SK-MEL-5 (cell line): ENCODE measurements at regions not wholly inside any gene's neighbourhood (a gene's known extent, or its start where the extent isn't known, plus 50 kb on each side); places are given as distances from the start of the nearest gene placed in this dataset.
"Not testable (repeated sequence)": the region's sequence is repeated elsewhere in the genome, so short reads cannot be mapped to it uniquely, and the experiment has no call there.

Source experiments
- DNase-seq: peaks from one replicate; pipeline ENCODE4 v3.0.0-alpha.2; 2016; ENCODE audit warnings: low read depth, low spot score
- in situ Hi-C: cut with HindIII; loops from 2 replicates; pipeline ENCODE4 v1.10.0; 2016; ENCODE audit warnings: low sequenced_read_pairs, high pct_unique_total_duplicates, low pct_unique_long_range_greater_than_20kb

GRCh38 chrX:140214518-140214917 is 249.2 kb upstream of the CXorf66 start:
- not testable (repeated sequence) for DNase-seq

GRCh38 chrX:140206657-140207056 is 241.3 kb upstream of the CXorf66 start:
- no peak for DNase-seq
- in situ Hi-C loops = no loop called here

More at GRCh38 chrX:140214518-140214917, 249.2 kb upstream of the CXorf66 start:
- in situ Hi-C loops = not testable (repeated sequence)

- DNase-seq = no peak
- in situ Hi-C loops = no loop called here
Observed at GRCh38 chrX:140190441-140191108, 225.3 kb upstream of the CXorf66 start.

GRCh38 chrX:140180585-140180984 is 215.3 kb upstream of the CXorf66 start:
- in situ Hi-C loops = no loop called here
- no peak for DNase-seq

GRCh38 chrX:140177821-140178220 is 212.5 kb upstream of the CXorf66 start:
- DNase-seq = no peak
- in situ Hi-C loops = no loop called here

- no peak for DNase-seq
- in situ Hi-C loops = no loop called here
Observed at GRCh38 chrX:140172401-140172800, 207.1 kb upstream of the CXorf66 start.

DNA sequence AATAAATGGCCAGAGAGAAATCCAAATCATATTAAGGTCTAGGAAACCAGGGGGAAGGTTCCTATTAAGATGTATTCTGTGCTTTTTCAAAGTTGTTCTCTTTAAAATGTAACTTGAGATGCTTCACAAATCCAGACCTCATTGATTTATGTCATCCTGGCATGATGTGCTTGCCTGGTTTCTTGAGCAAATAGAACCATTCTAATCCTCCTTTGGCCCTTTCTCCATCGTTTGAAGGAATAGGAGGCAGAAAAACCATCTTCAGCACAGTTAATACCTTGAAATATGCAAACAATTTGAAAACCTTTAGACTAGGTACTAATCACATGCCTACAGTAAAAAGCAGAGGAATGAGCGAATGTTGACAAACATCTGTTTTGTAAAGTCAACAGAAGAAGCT is 202.2 kb upstream of the CXorf66 start:
- DNase-seq = no peak
- in situ Hi-C loops = no loop called here

- DNase-seq = no peak
- in situ Hi-C loops = no loop called here
Observed at GRCh38 chrX:140165849-140166248, 200.5 kb upstream of the CXorf66 start.

DNA sequence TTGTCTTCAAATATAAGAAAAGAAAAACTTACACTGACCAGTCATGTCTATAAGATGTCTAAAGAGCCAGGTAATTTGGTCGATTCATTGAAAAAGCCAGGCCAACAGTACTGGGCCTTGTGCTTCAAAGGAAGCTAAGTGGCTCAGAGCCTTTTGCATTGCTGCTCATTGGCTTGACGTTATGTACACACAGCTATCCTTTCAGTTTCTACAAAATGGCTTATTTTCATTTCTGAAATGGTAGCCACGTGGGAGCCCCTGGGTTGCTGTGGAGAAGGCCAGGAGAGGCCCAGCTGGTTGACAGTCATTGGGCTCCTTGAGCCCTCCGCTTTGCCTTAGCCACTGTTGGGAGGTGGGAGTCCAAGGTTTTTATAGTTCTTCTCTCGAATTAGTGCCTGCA is 199.1 kb upstream of the CXorf66 start:
- in situ Hi-C loops = no loop called here
- DNase-seq = no peak

DNA sequence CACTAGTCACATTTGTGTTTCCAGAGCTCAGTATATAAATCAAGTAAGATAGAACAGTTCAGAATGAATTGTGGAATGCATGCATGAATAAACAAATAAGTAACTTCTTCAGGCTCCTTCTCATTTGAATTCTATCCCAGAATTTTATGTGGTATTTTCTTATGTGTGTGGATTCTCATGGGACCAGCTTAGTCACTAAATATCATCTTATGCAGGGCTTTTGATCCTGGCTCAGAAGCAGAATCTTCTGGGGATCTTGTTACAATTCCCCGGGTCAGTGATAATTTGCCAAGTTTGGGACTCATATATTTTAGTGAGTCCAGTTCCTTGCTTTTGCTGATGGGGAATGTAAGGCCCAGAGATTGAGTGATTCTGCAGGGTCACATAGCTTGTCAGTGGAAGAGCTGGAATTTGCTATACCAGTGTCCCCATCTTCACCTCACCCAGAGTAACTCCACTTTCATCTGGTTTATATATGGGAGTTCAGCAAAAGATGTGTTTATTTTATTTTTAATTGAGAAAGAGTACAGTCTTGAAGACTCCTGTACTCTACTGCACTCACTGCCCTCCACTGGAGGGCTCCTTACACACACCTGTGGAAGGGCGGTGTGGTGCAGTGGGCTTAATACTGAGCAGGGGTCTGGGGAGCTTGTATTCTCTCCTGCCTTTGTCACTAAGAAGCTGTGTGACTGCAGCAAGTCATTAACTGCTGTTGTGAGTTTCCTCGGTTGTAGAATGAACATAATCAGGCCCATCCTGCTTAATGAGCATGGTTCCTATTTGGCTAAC is 198.2 kb upstream of the CXorf66 start:
- no peak for DNase-seq
- in situ Hi-C loops = no loop called here

- in situ Hi-C loops = no loop called here
- peak; percentile 60 for DNase-seq
Observed at GRCh38 chrX:140157611-140158010, 192.3 kb upstream of the CXorf66 start.

DNA sequence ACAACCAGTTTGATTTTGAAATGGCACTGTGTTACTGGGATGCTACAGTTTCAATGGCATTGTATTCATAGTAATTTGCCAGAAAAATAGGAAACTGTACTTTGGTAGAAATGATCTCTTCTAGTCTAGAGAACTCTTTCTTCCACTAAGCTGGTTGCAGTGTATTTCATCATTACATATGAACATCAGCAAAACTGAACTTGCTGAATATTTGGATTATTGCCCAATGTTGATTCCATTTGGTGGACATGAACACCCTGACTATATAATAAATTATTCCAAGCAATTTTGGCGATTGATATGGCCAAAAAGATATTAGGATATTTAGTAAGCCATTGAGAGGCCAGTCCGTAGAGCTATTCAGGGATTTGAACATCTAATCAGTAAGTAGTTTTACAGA is 191.8 kb upstream of the CXorf66 start:
- in situ Hi-C loops = no loop called here

DNA sequence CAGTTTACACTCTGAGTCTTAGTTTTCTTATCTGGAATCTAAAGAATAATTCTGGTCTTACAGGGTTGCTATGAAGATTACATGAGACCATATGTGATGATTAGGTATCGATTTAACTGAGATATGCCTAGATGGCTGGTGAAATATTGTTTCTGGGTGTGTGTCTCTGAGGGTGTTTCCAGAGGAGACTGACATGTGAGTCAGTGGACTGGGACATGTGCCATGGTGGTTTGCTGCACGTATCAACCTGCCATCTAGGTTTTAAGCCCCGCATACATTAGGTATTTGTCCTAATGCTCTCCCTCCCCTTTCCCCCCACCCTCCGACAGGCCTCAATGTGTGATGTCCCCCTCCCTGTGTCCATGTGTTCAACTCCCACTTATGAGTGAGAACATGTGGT is 186.0 kb upstream of the CXorf66 start:
- in situ Hi-C loops = no loop called here
- DNase-seq = no peak

More for the DNA sequence above, 191.8 kb upstream of the CXorf66 start:
- no peak for DNase-seq

DNA sequence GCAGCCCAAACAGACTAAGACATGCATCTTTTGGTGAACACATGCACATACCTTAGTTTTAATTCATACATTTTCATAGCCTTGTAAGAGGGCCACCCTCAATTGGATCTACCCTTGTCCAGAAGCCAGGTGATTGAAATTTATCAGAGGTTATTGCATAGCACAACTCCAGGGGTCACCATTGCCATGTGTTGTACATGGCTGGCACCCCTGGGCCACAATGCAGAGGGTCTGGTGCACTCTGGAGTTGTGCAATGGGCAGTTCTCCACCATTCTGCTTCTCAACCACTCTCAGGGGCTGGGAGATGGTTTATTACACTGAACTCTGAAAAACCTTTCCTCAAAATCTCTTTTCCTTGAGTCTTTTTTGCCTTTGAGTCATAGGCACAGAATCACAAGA is 184.4 kb upstream of the CXorf66 start:
- DNase-seq = no peak
- in situ Hi-C loops = no loop called here

DNA sequence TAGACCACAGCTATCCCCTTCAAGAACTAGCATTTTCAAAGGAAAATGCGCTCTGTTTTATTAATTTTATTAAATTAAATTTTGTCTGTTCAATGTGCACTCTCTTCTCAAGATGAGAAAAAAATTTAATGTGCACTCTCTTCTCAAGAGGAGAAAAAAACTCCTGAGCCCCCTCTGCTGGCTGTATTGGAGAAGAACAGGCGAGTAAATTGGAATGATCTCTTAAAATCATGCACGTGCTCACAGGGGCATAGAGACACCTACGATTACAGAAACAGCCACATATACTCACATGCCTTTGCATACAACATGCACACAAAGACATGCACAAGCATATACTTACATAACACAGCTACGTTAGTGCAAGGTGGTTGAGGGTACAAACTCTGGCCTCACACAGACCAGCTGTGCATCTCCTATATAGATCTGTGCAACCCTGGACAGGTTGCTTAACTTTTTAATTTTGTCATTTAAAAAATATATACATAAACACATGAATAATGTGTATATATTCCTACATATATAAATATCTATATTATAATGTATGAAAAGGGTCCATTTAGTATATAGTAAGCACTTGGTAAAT is 176.2 kb upstream of the CXorf66 start:
- in situ Hi-C loops = no loop called here
- peak; percentile 59 for DNase-seq

DNA sequence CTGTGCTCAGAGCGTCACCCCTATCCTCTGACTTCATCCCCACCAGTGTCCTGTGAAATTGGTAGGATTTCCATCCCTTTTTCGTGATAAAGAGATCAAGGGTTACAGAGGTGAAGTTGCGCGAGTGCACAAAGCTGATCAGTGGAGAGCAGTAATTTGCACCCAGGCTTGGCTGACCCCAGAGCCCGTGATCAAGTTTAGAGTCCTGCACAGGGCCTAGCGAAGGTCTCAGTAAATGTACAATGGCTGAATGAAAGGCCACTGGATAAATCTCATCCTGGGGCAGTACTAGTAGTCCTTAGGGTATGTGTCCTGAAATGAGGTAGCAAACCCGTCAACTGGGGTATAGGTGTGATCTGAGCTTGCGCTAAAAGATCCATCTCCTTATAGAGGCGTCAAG is 173.2 kb upstream of the CXorf66 start:
- DNase-seq, in situ Hi-C loops: not testable (repeated sequence)

- in situ Hi-C loops, DNase-seq: not testable (repeated sequence)
Observed at GRCh38 chrX:140138065-140138464, 172.7 kb upstream of the CXorf66 start.

GRCh38 chrX:140132937-140133336 is 167.6 kb upstream of the CXorf66 start:
- DNase-seq = no peak
- in situ Hi-C loops = no loop called here

DNA sequence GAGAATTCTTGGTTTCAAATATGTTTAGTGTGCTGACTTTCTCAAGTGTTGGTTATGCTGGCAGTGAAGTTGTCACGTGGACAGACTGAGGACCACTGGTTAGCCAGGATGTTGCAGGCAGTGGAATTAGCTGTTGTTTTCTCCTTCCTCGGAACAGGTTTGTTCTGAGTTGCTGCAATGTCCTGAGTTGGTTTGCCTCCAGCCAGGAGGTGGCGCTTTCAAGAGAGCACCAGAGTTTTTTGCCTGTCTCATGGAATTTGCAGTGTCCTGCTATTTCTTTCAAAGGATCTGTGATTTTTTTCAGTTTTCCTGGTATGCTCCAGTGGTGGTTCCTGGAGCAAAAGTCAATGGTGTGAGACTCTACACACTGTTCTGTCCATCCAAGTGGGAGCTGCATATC is 158.1 kb upstream of the CXorf66 start:
- DNase-seq = peak; percentile 48
- in situ Hi-C loops = no loop called here
